HG03469 (cell line): ENCODE measurements at regions not wholly inside any gene's neighbourhood (a gene's known extent, or its start where the extent isn't known, plus 50 kb on each side); places are given as distances from the start of the nearest gene placed in this dataset.

Experiments used
- ATAC-seq: cut with Tn5 transposase; IDR thresholded peaks from one replicate; pipeline ENCODE4 v1.9.1; 2021; ENCODE audit warnings: mild to moderate bottlenecking, moderate library complexity, moderate number of reproducible peaks; ENCODE audit not compliant: unreplicated experiment

GRCh38 chr2:152815634-152816257 is 97.3 kb downstream of the ARL6IP6 start:
- no peak for ATAC-seq

GRCh38 chr2:152814475-152815030 is 96.1 kb downstream of the ARL6IP6 start:
- ATAC-seq, result no peak

GRCh38 chr2:152813351-152813750 is 94.9 kb downstream of the ARL6IP6 start:
- ATAC-seq, result no peak
